H1 (cell line): ENCODE measurements at regions not wholly inside any gene's neighbourhood (a gene's known extent, or its start where the extent isn't known, plus 50 kb on each side); places are given as distances from the start of the nearest gene placed in this dataset.
A peak's percentile ranks its signal among the peaks of the same experiment; 100 is the strongest.

Experiments
- CTCF ChIA-PET: fragments of 300-600 bp; sonication (Branson Sonifier 250); formaldehyde crosslinking; loops from one replicate; lab custom pipeline; 2021; ENCODE audit not compliant: partially characterized antibody; lab: Charles Lee
- POLR2A ChIA-PET: fragments of 300-600 bp; sonication (Branson Sonifier 250); formaldehyde crosslinking; loops from one replicate; lab custom pipeline; 2021; ENCODE audit warnings: inconsistent platforms; ENCODE audit not compliant: partially characterized antibody; lab: Charles Lee
- DNase-seq, 2 experiments: peaks; one replicate each; pipeline versions ENCODE4 v3.0.0 to v3.0.0-alpha.2; 2010 to 2022; ENCODE audit warnings: low spot score in 2 of 2, low read depth in 1 of 2, mixed read lengths in 1 of 2
- FAIRE-seq: peaks from 2 replicates; lab custom pipeline; 2011; peaks lifted over from hg19 to GRCh38; lab: Jason Lieb, UNC
- H2AFZ ChIP-seq: 2 replicates; pipeline ENCODE4 v1.8.1; 2012; ENCODE audit warnings: low read length, inconsistent platforms
- H2AK5ac ChIP-seq: 2 replicates; pipeline ENCODE4 v1.6.1; 2013; ENCODE audit warnings: low read depth, low read length
- H2BK120ac ChIP-seq: replicated peaks from 2 replicates; pipeline ENCODE3; 2013; ENCODE audit warnings: low read depth, low read length, inconsistent platforms
- H2BK12ac ChIP-seq: 2 replicates; pipeline ENCODE4 v1.6.1; 2013; ENCODE audit warnings: low read depth, low read length
- H2BK15ac ChIP-seq: 2 replicates; pipeline ENCODE4 v1.6.1; 2013; ENCODE audit warnings: low read length
- H2BK20ac ChIP-seq: 2 replicates; pipeline ENCODE4 v1.6.1; 2013; ENCODE audit warnings: low read length
- H2BK5ac ChIP-seq: 2 replicates; pipeline ENCODE4 v1.6.1; 2013; ENCODE audit warnings: low read depth, low read length
- H3K14ac ChIP-seq: 2 replicates; pipeline ENCODE4 v1.6.1; 2013; ENCODE audit warnings: inconsistent platforms; ENCODE audit not compliant: insufficient read length
- H3K18ac ChIP-seq: 2 replicates; pipeline ENCODE4 v1.6.1; 2013; ENCODE audit warnings: low read length; ENCODE audit errors: extremely low read depth
- H3K23ac ChIP-seq: 2 replicates; pipeline ENCODE4 v1.6.1; 2013; ENCODE audit warnings: inconsistent platforms; ENCODE audit not compliant: insufficient read length
- H3K23me2 ChIP-seq: 2 replicates; pipeline ENCODE4 v1.6.1; 2013; ENCODE audit warnings: low read depth, low read length
- H3K27ac ChIP-seq: 2 replicates; pipeline ENCODE4 v1.6.1; 2011; ENCODE audit warnings: low read depth, low read length, inconsistent platforms
- H3K27me3 ChIP-seq, 4 experiments: replicated peaks in 1 of 4; 1 replicate in 1 of 4; 2 replicates in 3 of 4; pipeline versions ENCODE4 v1.6.1 to v1.8.1; 2011 to 2013; ENCODE audit warnings: low read length in 3 of 4, mild to moderate bottlenecking in 3 of 4, inconsistent platforms in 2 of 4, mixed read lengths in 2 of 4, moderate library complexity in 1 of 4; ENCODE audit not compliant: control insufficient read depth in 3 of 4, insufficient read depth in 3 of 4; ENCODE audit errors: extremely low read depth in 1 of 4
- H3K36me3 ChIP-seq, 4 experiments: 2 replicates each; pipeline versions ENCODE4 v1.6.1 to v1.8.1; 2011 to 2013; ENCODE audit warnings: mild to moderate bottlenecking in 4 of 4, low read length in 3 of 4, moderate library complexity in 2 of 4, control low read depth in 1 of 4, inconsistent platforms in 1 of 4; ENCODE audit not compliant: insufficient read depth in 4 of 4, control insufficient read depth in 2 of 4
- H3K4ac ChIP-seq: replicated peaks from 2 replicates; pipeline ENCODE3; 2013; ENCODE audit warnings: low read length, low read depth, mixed read lengths, inconsistent platforms; ENCODE audit not compliant: insufficient read length
- H3K4me1 ChIP-seq, 4 experiments: replicated peaks in 1 of 4; 1 replicate in 1 of 4; 2 replicates in 3 of 4; pipeline versions ENCODE4 v1.6.1 to v1.8.1; 2011 to 2013; ENCODE audit warnings: low read length in 3 of 4, inconsistent platforms in 2 of 4, mixed read lengths in 1 of 4; ENCODE audit not compliant: insufficient read depth in 4 of 4, control insufficient read depth in 3 of 4
- H3K4me2 ChIP-seq, 2 experiments: 2 replicates each; pipeline versions ENCODE4 v1.6.1 to v1.8.1; 2011 to 2013; ENCODE audit warnings: low read depth in 2 of 2, low read length in 2 of 2, control low read depth in 1 of 2, inconsistent platforms in 1 of 2, mild to moderate bottlenecking in 1 of 2; ENCODE audit not compliant: insufficient read depth in 1 of 2
- H3K4me3 ChIP-seq, 4 experiments: fragments of 200-600, 300-600 bp in 1 of 4; sonication (generic), shearing (Covaris generic), sonication (Bioruptor Twin) in 1 of 4; 2 replicates each; pipeline versions ENCODE4 v1.5.1 to v1.8.1; 2011 to 2016; ENCODE audit warnings: low read length in 4 of 4, low read depth in 3 of 4, control low read depth in 2 of 4, inconsistent platforms in 2 of 4, mild to moderate bottlenecking in 2 of 4, mixed read lengths in 1 of 4, moderate library complexity in 1 of 4; ENCODE audit not compliant: insufficient read depth in 2 of 4; ENCODE audit errors: extremely low read depth in 1 of 4
- H3K56ac ChIP-seq: replicated peaks from 2 replicates; pipeline ENCODE3; 2013; ENCODE audit warnings: low read depth, mild to moderate bottlenecking, mixed read lengths, low read length, inconsistent platforms; ENCODE audit not compliant: insufficient read length
- H3K79me1 ChIP-seq: 2 replicates; pipeline ENCODE4 v1.6.1; 2013; ENCODE audit warnings: low read depth, low read length, control low read depth
- H3K79me2 ChIP-seq, 2 experiments: 2 replicates each; pipeline versions ENCODE4 v1.6.1 to v1.8.1; 2012 to 2013; ENCODE audit warnings: low read length in 2 of 2, mild to moderate bottlenecking in 2 of 2, inconsistent platforms in 1 of 2; ENCODE audit not compliant: insufficient read depth in 2 of 2, control insufficient read depth in 1 of 2
- H3K9ac ChIP-seq, 4 experiments: replicated peaks in 1 of 4; 1 replicate in 1 of 4; 2 replicates in 3 of 4; pipeline versions ENCODE4 v1.6.1 to v1.8.1; 2011 to 2013; ENCODE audit warnings: low read depth in 3 of 4, low read length in 3 of 4, control low read depth in 2 of 4, mild to moderate bottlenecking in 2 of 4, moderate library complexity in 2 of 4, inconsistent platforms in 1 of 4; ENCODE audit errors: extremely low read depth in 1 of 4
- H3K9me3 ChIP-seq, 2 experiments: 2 replicates each; pipeline versions ENCODE4 v1.6.1 to v1.8.1; 2012 to 2013; ENCODE audit warnings: mild to moderate bottlenecking in 2 of 2, moderate library complexity in 2 of 2, control low read depth in 1 of 2, inconsistent platforms in 1 of 2, low read depth in 1 of 2, low read length in 1 of 2, mixed read lengths in 1 of 2; ENCODE audit not compliant: insufficient read depth in 2 of 2
- H4K20me1 ChIP-seq, 2 experiments: replicated peaks in 1 of 2; 2 replicates each; pipeline versions ENCODE3 to v1.8.1; 2011 to 2013; ENCODE audit warnings: inconsistent platforms in 2 of 2, low read length in 2 of 2, mild to moderate bottlenecking in 1 of 2; ENCODE audit not compliant: insufficient read depth in 2 of 2, control insufficient read depth in 1 of 2
- H4K5ac ChIP-seq: 2 replicates; pipeline ENCODE4 v1.6.1; 2013; ENCODE audit warnings: low read length, low read depth, mixed read lengths, inconsistent platforms; ENCODE audit not compliant: insufficient read length
- H4K8ac ChIP-seq: 2 replicates; pipeline ENCODE4 v1.8.0; 2013; ENCODE audit warnings: mild to moderate bottlenecking, moderate library complexity, low read length, inconsistent platforms; ENCODE audit not compliant: insufficient read depth; ENCODE audit errors: extremely low read depth
- H4K91ac ChIP-seq: replicated peaks from 2 replicates; pipeline ENCODE3; 2013; ENCODE audit warnings: low read length, mixed read lengths, inconsistent platforms; ENCODE audit not compliant: insufficient read length
- BACH1 ChIP-seq: IDR thresholded peaks from 2 replicates; pipeline ENCODE4 v1.6.1; 2012; ENCODE audit warnings: low read length, improper control_type of control experiment
- BCL11A ChIP-seq, 2 experiments: IDR thresholded peaks; one replicate each; pipeline ENCODE4 v1.6.1; 2011; ENCODE audit warnings: low read depth in 2 of 2, low read length in 2 of 2, mild to moderate bottlenecking in 2 of 2
- CEBPB ChIP-seq: IDR thresholded peaks from 2 replicates; pipeline ENCODE4 v1.6.1; 2012; ENCODE audit warnings: low read depth, low read length
- CHD1 ChIP-seq: IDR thresholded peaks from 2 replicates; pipeline ENCODE4 v1.6.1; 2012; ENCODE audit warnings: low read depth, low read length, improper control_type of control experiment
- EGR1 ChIP-seq: IDR thresholded peaks from 2 replicates; pipeline ENCODE4 v1.6.1; 2011; ENCODE audit warnings: low read depth, low read length, borderline replicate concordance
- EZH2 ChIP-seq: fragments of 200-600 bp; sonication (generic); IDR thresholded peaks from 2 replicates; pipeline ENCODE4 v1.7.1; 2012; ENCODE audit warnings: low read depth, mild to moderate bottlenecking, moderate library complexity, low read length, inconsistent platforms; ENCODE audit not compliant: severe bottlenecking
- KDM5A ChIP-seq: fragments of 200-600 bp; IDR thresholded peaks from 2 replicates; pipeline ENCODE4 v1.7.1; 2012; ENCODE audit warnings: mild to moderate bottlenecking, low read length, inconsistent platforms, mixed read lengths
- SIX5 ChIP-seq: IDR thresholded peaks from 2 replicates; pipeline ENCODE4 v1.6.1; 2011; ENCODE audit warnings: mild to moderate bottlenecking, low read depth, low read length
- SP1 ChIP-seq: IDR thresholded peaks from 2 replicates; pipeline ENCODE4 v1.6.1; 2011; ENCODE audit warnings: low read depth, low read length
- WGBS, 2 experiments: shearing (Covaris generic) in 1 of 2; methylation state at CpG; one replicate each; pipeline versions ENCODE4 v1.1.6 to v1.1.7; 2013 to 2015; ENCODE audit warnings: low lambda C conversion rate in 2 of 2, mixed read lengths in 2 of 2, inconsistent platforms in 1 of 2, low coverage in 1 of 2, missing lambda C conversion rate in 1 of 2; ENCODE audit not compliant: insufficient replicate concordance in 2 of 2, insufficient coverage in 1 of 2, insufficient read length in 1 of 2; ENCODE audit errors: extremely low coverage in 1 of 2, missing lambda C conversion rate in 1 of 2; 5-methylcytosine and 5-hydroxymethylcytosine counted together

DNA sequence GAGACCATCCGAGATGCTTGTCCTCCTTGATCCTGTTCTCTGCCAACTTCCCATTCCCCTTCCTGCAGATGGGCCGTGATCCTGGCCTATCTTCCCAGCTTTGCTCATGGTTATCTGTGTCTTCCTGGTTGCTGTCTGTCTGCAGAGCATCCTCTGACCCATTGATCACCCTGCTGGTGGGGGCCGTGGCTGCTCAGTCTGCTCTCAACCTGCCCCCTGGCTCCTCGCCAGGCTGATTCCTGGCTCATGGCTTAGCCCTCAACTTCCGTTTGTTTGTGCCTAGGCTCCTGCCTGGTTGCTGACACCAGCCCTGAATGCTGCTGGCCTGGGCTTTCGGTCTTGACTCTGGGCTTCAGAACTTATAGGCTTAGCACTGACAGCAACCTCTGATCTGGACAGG is 67.1 kb upstream of the SMIM15 start:
- H4K20me1 ChIP-seq, result no peaks in the 10 kb centered on the region
- H3K4ac ChIP-seq, result no peak overlapping the region
- FAIRE-seq (no peak), DNase-seq (no peak)
- H3K56ac ChIP-seq, result no peak overlapping the region
- H2AK5ac ChIP-seq, result no peak overlapping the region
- TF ChIP-seq SIX5, result no peak
- TF ChIP-seq BCL11A (IDR thresholded peaks at IDR 0.05; ENCODE audit: low read depth in 2 of 2, low read length in 2 of 2), result no peak
- no peak for TF ChIP-seq CHD1
- no peak for TF ChIP-seq EGR1
- no peak for TF ChIP-seq SP1
- TF ChIP-seq BACH1, result no peak
- no peak for TF ChIP-seq KDM5A
- TF ChIP-seq EZH2, result no peak
- no peak for TF ChIP-seq CEBPB
- H2BK12ac ChIP-seq, result 0 out of 2 replicates have a peak overlapping the region, but pooled peaks have one; percentile 9
- no peak overlapping the region for H4K5ac ChIP-seq
- peaks cover 4% of the 10 kb centered on the region; the same call in 1 of the 2 replicates for H3K23me2 ChIP-seq
- no peak overlapping the region for H2BK120ac ChIP-seq
- POLR2A ChIA-PET, result no interaction called here
- H2BK5ac ChIP-seq, result peak overlapping the region; percentile 1; the same call in 1 of the 2 replicates
- H3K9me3 ChIP-seq, result no peaks in the 10 kb centered on the region
- H3K79me1 ChIP-seq, result no peaks in the 10 kb centered on the region
- H3K14ac ChIP-seq, result no peak overlapping the region
- H3K4me1 ChIP-seq, result no peaks in the 10 kb centered on the region
- CTCF ChIA-PET, result interaction anchor here (0.6 to 1.4 kb wide), 3 partner anchors 8 to 171 kb away, joined by 4 read pairs; no protein-coding TSS in a partner anchor
- no peak overlapping the region for H3K4me2 ChIP-seq
- H4K91ac ChIP-seq, result no peak overlapping the region
- no peaks in the 10 kb centered on the region for H3K79me2 ChIP-seq
- H3K27ac ChIP-seq, result no peak overlapping the region
- no peak overlapping the region for H3K4me3 ChIP-seq
- H2AFZ ChIP-seq, result no peak overlapping the region
- 88% methylated on average over 6 of the region's 6 CpGs; no CpG with 5 or more reads in 1 of the 2 experiments for WGBS, 2 experiments
- H2BK15ac ChIP-seq, result no peak overlapping the region
- no peak overlapping the region for H3K9ac ChIP-seq
- no peaks in the 10 kb centered on the region for H3K36me3 ChIP-seq
- H3K27me3 ChIP-seq, result no peaks in the 10 kb centered on the region
- H3K18ac ChIP-seq, result no peak overlapping the region
- no peak overlapping the region for H4K8ac ChIP-seq
- no peak overlapping the region for H2BK20ac ChIP-seq
- H3K23ac ChIP-seq, result no peak overlapping the region
